ENCODE measurements at regions not wholly inside any gene's neighbourhood (a gene's known extent, or its start where the extent isn't known, plus 50 kb on each side); places are given as distances from the start of the nearest gene placed in this dataset.
"Not testable (repeated sequence)": the region's sequence is repeated elsewhere in the genome, so short reads cannot be mapped to it uniquely, and the experiment has no call there.

- no peak overlapping the region for H3K4me3 ChIP-seq
- intact Hi-C loops (cut with DNase I): no loop called here
- H3K27ac ChIP-seq: no peak overlapping the region
- no peak for TF ChIP-seq CTCF (IDR thresholded peaks at IDR 0.05)
- no peaks in the 10 kb centered on the region for H3K9me3 ChIP-seq
- H3K36me3 ChIP-seq: no peaks in the 10 kb centered on the region
- no peak for DNase-seq (ENCODE audit: low spot score in 2 of 2)
- no peaks in the 10 kb centered on the region for H3K4me1 ChIP-seq
- no peaks in the 10 kb centered on the region for H3K27me3 ChIP-seq
Measured at GRCh38 chr7:110534241-110534931, 556.5 kb upstream of the LRRN3 start.

GRCh38 chr7:110539216-110539615, 551.7 kb upstream of the LRRN3 start:
- DNase-seq (ENCODE audit: low spot score in 2 of 2): no peak
- no peak for TF ChIP-seq CTCF (IDR thresholded peaks at IDR 0.05)
- no peaks in the 10 kb centered on the region for H3K36me3 ChIP-seq
- H3K9me3 ChIP-seq: no peaks in the 10 kb centered on the region
- no peak overlapping the region for H3K4me3 ChIP-seq
- H3K27me3 ChIP-seq: no peaks in the 10 kb centered on the region
- intact Hi-C loops (cut with DNase I): no loop called here
- H3K27ac ChIP-seq: no peak overlapping the region
- H3K4me1 ChIP-seq: no peaks in the 10 kb centered on the region

GRCh38 chr7:110541962-110542361, 549.0 kb upstream of the LRRN3 start:
- no peak for TF ChIP-seq CTCF (IDR thresholded peaks at IDR 0.05)
- Histone ChIP-seq H3K4me3 (no peak overlapping the region), H3K27me3 (no peaks in the 10 kb centered on the region), H3K4me1 (no peaks in the 10 kb centered on the region), H3K9me3 (no peaks in the 10 kb centered on the region), H3K27ac (no peak overlapping the region), H3K36me3 (no peaks in the 10 kb centered on the region)
- no peak for DNase-seq (ENCODE audit: low spot score in 2 of 2)
- intact Hi-C loops (cut with DNase I): no loop called here

- intact Hi-C loops (cut with DNase I): no loop called here
- Histone ChIP-seq H3K27me3 (no peaks in the 10 kb centered on the region), H3K27ac (no peak overlapping the region), H3K36me3 (no peaks in the 10 kb centered on the region), H3K9me3 (no peaks in the 10 kb centered on the region), H3K4me1 (no peaks in the 10 kb centered on the region), H3K4me3 (no peak overlapping the region)
- DNase-seq (ENCODE audit: low spot score in 2 of 2): no peak
- TF ChIP-seq CTCF (IDR thresholded peaks at IDR 0.05): no peak
Measured at GRCh38 chr7:110544194-110544593, 546.7 kb upstream of the LRRN3 start.

- no peak for TF ChIP-seq CTCF (IDR thresholded peaks at IDR 0.05)
- H3K27ac ChIP-seq: no peak overlapping the region
- no peak for DNase-seq (ENCODE audit: low spot score in 2 of 2)
- H3K9me3 ChIP-seq: peaks cover 6 to 14% of the 10 kb centered on the region in 2 donors
- no peak overlapping the region for H3K4me3 ChIP-seq
- intact Hi-C loops (cut with DNase I): no loop called here
- no peaks in the 10 kb centered on the region for H3K4me1 ChIP-seq
- no peaks in the 10 kb centered on the region for H3K27me3 ChIP-seq
- H3K36me3 ChIP-seq: no peaks in the 10 kb centered on the region
Measured at GRCh38 chr7:110548372-110548771, 542.6 kb upstream of the LRRN3 start.

- intact Hi-C loops (cut with DNase I): no loop called here
- H3K4me1 ChIP-seq: no peaks in the 10 kb centered on the region
- no peak overlapping the region for H3K27ac ChIP-seq
- DNase-seq (ENCODE audit: low spot score in 2 of 2): no peak
- H3K27me3 ChIP-seq: no peaks in the 10 kb centered on the region
- no peaks in the 10 kb centered on the region for H3K36me3 ChIP-seq
- no peak overlapping the region for H3K4me3 ChIP-seq
- no peak for TF ChIP-seq CTCF (IDR thresholded peaks at IDR 0.05)
- H3K9me3 ChIP-seq: peaks cover 0 to 1% of the 10 kb centered on the region in 2 donors
Measured at GRCh38 chr7:110557136-110557535, 533.8 kb upstream of the LRRN3 start.

GRCh38 chr7:110563286-110563685, 527.6 kb upstream of the LRRN3 start:
- H3K4me1 ChIP-seq; H3K36me3 ChIP-seq; H3K9me3 ChIP-seq; H3K27ac ChIP-seq; H3K4me3 ChIP-seq; H3K27me3 ChIP-seq; DNase-seq (ENCODE audit: low spot score in 2 of 2); intact Hi-C loops (cut with DNase I): not testable (repeated sequence)

Measured in ascending aorta (tissue), 2 donors.